Kidney (tissue), 13 donors: ENCODE measurements at regions not wholly inside any gene's neighbourhood (a gene's known extent, or its start where the extent isn't known, plus 50 kb on each side); places are given as distances from the start of the nearest gene placed in this dataset.

Experiments used
- DNase-seq, 5 donors: peaks; one replicate each; pipeline ENCODE4 v3.0.0-alpha.2; 2013 to 2020
- FAIRE-seq: peaks from 2 replicates; lab custom pipeline; 2012; peaks lifted over from hg19 to GRCh38; lab: Jason Lieb, UNC
- H3K27ac ChIP-seq, 2 donors: one replicate each; pipeline ENCODE4 v1.7.0; 2013; ENCODE audit warnings: low read depth in 2 of 2, low read length in 2 of 2, inconsistent platforms in 1 of 2
- H3K27me3 ChIP-seq: one replicate; pipeline ENCODE4 v1.7.1; 2013; ENCODE audit warnings: low read length, inconsistent platforms; ENCODE audit not compliant: control insufficient read depth, insufficient read depth
- H3K36me3 ChIP-seq, 3 donors: one replicate each; pipeline versions ENCODE4 v1.7.0 to v1.7.1; 2013; ENCODE audit warnings: low read length in 3 of 3, control low read depth in 1 of 3, inconsistent platforms in 1 of 3; ENCODE audit not compliant: insufficient read depth in 3 of 3, control insufficient read depth in 2 of 3
- H3K4me1 ChIP-seq, 3 donors: one replicate each; pipeline versions ENCODE4 v1.7.0 to v1.7.1; 2013; ENCODE audit warnings: low read length in 3 of 3, inconsistent platforms in 1 of 3, low read depth in 1 of 3; ENCODE audit not compliant: control insufficient read depth in 2 of 3, insufficient read depth in 2 of 3
- H3K4me3 ChIP-seq, 3 donors: one replicate each; pipeline versions ENCODE4 v1.7.0 to v1.8.1; 2013; ENCODE audit warnings: low read length in 3 of 3, control low read depth in 1 of 3, inconsistent platforms in 1 of 3
- H3K9ac ChIP-seq, 3 donors: one replicate each; pipeline versions ENCODE4 v1.7.0 to v1.7.1; 2013; ENCODE audit warnings: low read length in 3 of 3, control low read depth in 1 of 3, inconsistent platforms in 1 of 3
- H3K9me3 ChIP-seq, 3 donors: one replicate each; pipeline versions ENCODE4 v1.7.0 to v1.7.1; 2013; ENCODE audit warnings: low read length in 3 of 3, control low read depth in 1 of 3, inconsistent platforms in 1 of 3; ENCODE audit not compliant: control insufficient read depth in 2 of 3, insufficient read depth in 1 of 3
- CTCF ChIP-seq: IDR thresholded peaks from 3 replicates; pipeline ENCODE4 v1.5.1; 2012; ENCODE audit warnings: mild to moderate bottlenecking, moderate library complexity, borderline replicate concordance; ENCODE audit not compliant: insufficient read depth; ENCODE audit errors: extremely low read depth
- intact Hi-C: fragments of 100-400 bp; cut with DNase I; formaldehyde crosslinking; loops from one replicate; pipeline ENCODE4 v1.11.1; 2022
- donor health status: control.
- donor health status: control.
- donor health status: control.
- donor health status: control.
- donor health status: control.
- donor health status: DM: yes; HTN: yes; CAD: no.
- donor health status: Normal renal cell carcinoma (clear cell type).

- Histone ChIP-seq H3K9me3 (peaks cover 0 to 4% (median 2%) of the 10 kb centered on the region in 3 donors), H3K27ac (no peak overlapping the region), H3K36me3 (no peaks in the 10 kb centered on the region), H3K4me3 (no peak overlapping the region), H3K27me3 (no peaks in the 10 kb centered on the region), H3K9ac (no peak overlapping the region), H3K4me1 (no peaks in the 10 kb centered on the region)
- intact Hi-C loops, result no loop called here
- FAIRE-seq, result no peak
- DNase-seq, result no peak
- no peak for TF ChIP-seq CTCF
These were observed 91.8 kb upstream of the DMRTA1 start for GRCh38 chr9:22354699-22355384.

GRCh38 chr9:22356985-22357384 lies 89.6 kb upstream of the DMRTA1 start:
- Histone ChIP-seq H3K9me3 (peaks cover 0 to 4% (median 2%) of the 10 kb centered on the region in 3 donors), H3K27ac (no peak overlapping the region), H3K4me3 (no peak overlapping the region), H3K36me3 (no peaks in the 10 kb centered on the region), H3K4me1 (no peaks in the 10 kb centered on the region), H3K27me3 (no peaks in the 10 kb centered on the region), H3K9ac (no peak overlapping the region)
- intact Hi-C loops, result no loop called here
- DNase-seq (no peak), FAIRE-seq (no peak)
- no peak for TF ChIP-seq CTCF

- Histone ChIP-seq H3K4me3 (no peak overlapping the region), H3K9ac (no peak overlapping the region), H3K9me3 (no peaks in the 10 kb centered on the region), H3K27ac (no peak overlapping the region), H3K4me1 (no peaks in the 10 kb centered on the region), H3K27me3 (no peaks in the 10 kb centered on the region), H3K36me3 (no peaks in the 10 kb centered on the region)
- FAIRE-seq (no peak), DNase-seq (peak in 2 of 5 donors; percentile 19 to 51)
- intact Hi-C loops, result no loop called here
- TF ChIP-seq CTCF, result no peak
These were observed 83.2 kb upstream of the DMRTA1 start for GRCh38 chr9:22363421-22363887.
